Activated CD4-positive, alpha-beta memory T cell treated with anti-CD3 and anti-CD28 coated beads, Interleukin-2, amount 10 ng/mL, durations not matched to agents 7 days and 5 days (primary cell): ENCODE measurements at regions not wholly inside any gene's neighbourhood (a gene's known extent, or its start where the extent isn't known, plus 50 kb on each side); places are given as distances from the start of the nearest gene placed in this dataset.
"Not testable (repeated sequence)": the region's sequence is repeated elsewhere in the genome, so short reads cannot be mapped to it uniquely, and the experiment has no call there.

Source experiments
- CTCF ChIA-PET: fragments of 350-600 bp; sonication (Branson Sonifier 250); formaldehyde crosslinking; loops from one replicate; lab custom pipeline; 2021; ENCODE audit warnings: antibody characterized with exemption, inconsistent platforms; lab: Charles Lee
- POLR2A ChIA-PET: fragments of 350-600 bp; sonication (Branson Sonifier 250); formaldehyde crosslinking; loops from one replicate; lab custom pipeline; 2021; ENCODE audit warnings: antibody characterized with exemption; lab: Charles Lee
- DNase-seq: peaks from one replicate; pipeline ENCODE4 v3.0.0-alpha.2; 2020
- H3K27ac Mint-ChIP-seq: one replicate; pipeline ENCODE4 v1.8.0; 2021; ENCODE audit warnings: mild to moderate bottlenecking, mixed read lengths
- H3K27me3 Mint-ChIP-seq: one replicate; pipeline ENCODE4 v1.8.0; 2021; ENCODE audit warnings: mixed read lengths
- H3K36me3 Mint-ChIP-seq: one replicate; pipeline ENCODE4 v1.8.0; 2021; ENCODE audit warnings: low read depth, mixed read lengths
- H3K4me1 Mint-ChIP-seq: one replicate; pipeline ENCODE4 v1.8.0; 2021; ENCODE audit warnings: mixed read lengths
- H3K4me3 Mint-ChIP-seq: one replicate; pipeline ENCODE4 v1.8.0; 2021; ENCODE audit warnings: mild to moderate bottlenecking, mixed read lengths
- H3K9me3 Mint-ChIP-seq: one replicate; pipeline ENCODE4 v1.8.0; 2021; ENCODE audit warnings: mixed read lengths

DNA sequence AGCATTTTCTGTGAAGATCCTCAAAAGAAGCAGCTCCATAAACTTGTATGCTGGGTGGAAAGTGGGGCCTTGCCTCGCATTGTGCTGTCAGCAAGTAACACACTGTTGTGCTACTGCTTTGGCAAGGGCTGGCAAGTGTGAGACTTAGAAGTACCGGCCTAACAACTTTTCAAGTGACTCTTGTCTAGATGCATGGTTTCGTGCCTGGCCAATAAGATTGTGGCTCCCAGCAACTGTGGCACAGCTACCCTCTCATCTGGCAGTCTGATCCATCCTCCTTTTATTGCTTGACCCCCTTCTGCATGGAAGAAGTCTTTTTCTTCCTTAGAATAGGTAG lies 79.4 kb upstream of the VEPH1 start:
- DNase-seq: no peak
- peaks cover 2% of the 10 kb centered on the region for H3K27me3 Mint-ChIP-seq
- H3K36me3 Mint-ChIP-seq: no peaks in the 10 kb centered on the region
- POLR2A ChIA-PET: no interaction called here
- H3K9me3 Mint-ChIP-seq: no peaks in the 10 kb centered on the region
- H3K27ac Mint-ChIP-seq: no peak overlapping the region
- H3K4me1 Mint-ChIP-seq: no peaks in the 10 kb centered on the region
- H3K4me3 Mint-ChIP-seq: no peak overlapping the region
- CTCF ChIA-PET: no interaction called here

DNA sequence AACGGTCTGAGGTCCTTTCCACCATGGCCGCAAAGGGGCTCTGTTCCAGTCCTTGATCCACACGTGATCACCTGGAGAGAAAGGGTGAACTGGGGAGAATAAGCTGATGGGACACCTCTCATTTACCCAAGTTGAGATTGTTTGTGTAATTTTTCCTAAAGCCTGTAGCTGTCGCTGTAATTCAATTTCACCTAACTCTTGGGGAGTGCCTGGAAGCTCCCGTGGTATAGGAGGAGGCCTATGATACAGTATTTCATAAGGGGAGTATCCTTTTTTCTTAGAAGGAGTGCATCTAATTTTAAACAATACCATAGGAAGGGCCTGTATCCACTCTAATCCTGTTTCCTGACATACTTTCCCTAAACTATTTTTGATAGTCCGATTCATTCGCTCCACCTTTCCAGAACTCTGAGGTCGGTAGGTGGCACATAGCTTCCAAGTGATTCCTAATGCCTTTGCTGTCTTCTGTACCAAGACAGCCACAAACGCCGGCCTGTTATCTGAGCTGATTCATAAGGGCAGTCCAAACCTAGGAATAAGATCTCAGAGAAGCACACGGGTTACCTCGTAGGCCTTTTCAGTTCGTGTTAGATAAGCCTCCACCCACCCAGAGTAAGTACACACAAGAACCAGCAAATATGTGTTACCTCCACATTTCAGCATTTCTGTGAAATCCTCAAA lies 78.9 kb upstream of the VEPH1 start:
- H3K9me3 Mint-ChIP-seq, H3K4me1 Mint-ChIP-seq, CTCF ChIA-PET, H3K27me3 Mint-ChIP-seq, H3K27ac Mint-ChIP-seq, POLR2A ChIA-PET, DNase-seq, H3K4me3 Mint-ChIP-seq, H3K36me3 Mint-ChIP-seq: not testable (repeated sequence)

DNA sequence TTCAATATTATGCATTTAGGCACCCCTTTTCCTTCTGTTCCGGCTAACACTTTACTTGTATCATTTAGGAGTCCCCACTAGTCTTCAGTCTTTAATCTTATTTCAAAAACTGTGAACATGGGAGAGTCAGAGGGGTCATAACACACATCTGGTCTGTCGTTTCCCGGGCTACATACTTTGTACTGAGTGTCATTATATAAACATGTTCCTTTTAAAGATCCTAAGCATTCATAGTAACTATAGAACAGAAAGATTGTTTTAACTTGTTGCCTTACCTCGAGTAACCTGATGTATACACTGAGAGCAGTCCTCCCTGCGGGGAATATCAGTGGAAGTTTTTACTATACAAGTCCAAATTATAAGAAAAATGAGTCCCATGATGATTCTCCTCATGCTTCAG lies 78.2 kb upstream of the VEPH1 start:
- no peaks in the 10 kb centered on the region for H3K36me3 Mint-ChIP-seq
- H3K9me3 Mint-ChIP-seq: no peaks in the 10 kb centered on the region
- H3K27me3 Mint-ChIP-seq: peaks cover 2% of the 10 kb centered on the region
- no peak overlapping the region for H3K27ac Mint-ChIP-seq
- DNase-seq: no peak
- H3K4me3 Mint-ChIP-seq: no peak overlapping the region
- ChIA-PET POLR2A (no interaction called here), CTCF (no interaction called here)
- no peaks in the 10 kb centered on the region for H3K4me1 Mint-ChIP-seq

DNA sequence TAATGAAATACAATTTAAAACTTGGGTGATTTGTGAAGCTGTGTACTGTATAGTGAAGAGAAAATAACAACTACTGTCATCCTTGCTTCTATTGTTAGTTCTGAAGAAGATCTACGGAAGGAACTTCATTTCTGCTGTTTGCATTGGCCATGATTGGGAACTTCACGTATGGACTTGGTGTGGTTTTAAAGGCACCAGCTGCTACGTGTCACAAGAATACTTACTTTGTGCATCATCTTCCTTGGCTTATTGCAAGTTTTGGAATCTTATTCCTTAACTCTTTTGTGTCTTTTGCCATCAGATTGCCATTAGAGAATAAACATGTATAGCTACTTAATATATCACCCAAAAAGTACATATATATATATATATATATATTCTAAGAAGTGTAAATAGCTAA lies 75.0 kb upstream of the VEPH1 start:
- Mint-ChIP-seq H3K36me3 (no peaks in the 10 kb centered on the region), H3K27me3 (peaks cover 7% of the 10 kb centered on the region), H3K4me1 (no peaks in the 10 kb centered on the region), H3K9me3 (no peaks in the 10 kb centered on the region), H3K4me3 (no peak overlapping the region), H3K27ac (no peak overlapping the region)
- no peak for DNase-seq
- CTCF ChIA-PET: no interaction called here
- POLR2A ChIA-PET: no interaction called here

DNA sequence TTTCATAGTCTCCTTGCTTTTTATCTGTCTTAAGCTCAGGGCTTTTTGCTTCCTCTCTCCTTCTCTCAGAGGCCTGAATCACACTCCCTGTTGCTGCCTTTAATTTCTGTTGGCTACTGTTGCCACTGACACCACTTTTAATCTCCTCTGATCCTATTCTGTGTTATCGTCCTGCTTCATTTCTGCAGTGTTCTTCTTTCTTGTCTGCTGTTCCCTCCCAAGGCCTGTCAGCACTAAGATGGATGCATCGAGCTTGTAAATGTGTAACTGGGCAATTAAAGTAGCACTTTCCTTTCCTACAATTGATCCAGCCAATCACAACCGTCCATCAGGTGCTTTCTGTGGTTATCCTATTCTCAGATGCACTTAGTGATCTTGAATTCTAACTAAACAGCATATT lies 71.3 kb upstream of the VEPH1 start:
- Mint-ChIP-seq H3K4me3 (no peak overlapping the region), H3K4me1 (no peaks in the 10 kb centered on the region), H3K9me3 (no peaks in the 10 kb centered on the region), H3K27ac (no peak overlapping the region), H3K36me3 (no peaks in the 10 kb centered on the region), H3K27me3 (peaks cover 9% of the 10 kb centered on the region)
- DNase-seq: no peak
- ChIA-PET POLR2A (no interaction called here), CTCF (interaction anchor here (1.0 to 3.3 kb wide), 2 partner anchors 32 to 42 kb away, joined by 3 to 93 read pairs; no protein-coding TSS in a partner anchor)

DNA sequence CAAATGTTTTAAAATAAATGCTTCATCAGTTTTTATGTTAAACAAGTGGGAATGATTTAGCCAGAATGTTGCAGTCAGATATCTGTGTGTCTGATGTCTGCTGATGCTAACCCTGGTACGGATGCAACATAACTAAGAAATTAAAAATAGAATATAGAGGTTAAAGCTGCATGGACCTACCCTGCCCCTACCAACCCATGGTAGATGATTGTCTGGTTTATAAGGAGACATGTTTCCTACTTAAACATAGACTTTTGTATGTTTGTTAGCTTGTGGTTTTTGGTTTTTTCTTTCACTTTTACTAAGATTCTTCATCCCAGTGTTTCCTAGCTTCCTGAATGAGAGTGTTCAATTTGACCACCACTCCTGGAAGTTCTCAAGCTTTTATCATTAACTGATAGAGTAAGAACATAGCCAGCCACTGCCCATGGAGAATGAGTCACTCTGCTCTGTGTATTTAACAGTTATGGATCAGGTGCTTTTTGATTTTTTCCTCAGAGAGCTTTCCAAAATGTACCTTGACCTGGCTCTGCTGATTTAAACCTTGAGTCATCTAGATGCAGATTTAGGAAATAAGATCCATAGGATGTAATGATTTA lies 70.7 kb upstream of the VEPH1 start:
- ChIA-PET CTCF (interaction anchor here (1.0 to 3.3 kb wide), 3 partner anchors 11 to 41 kb away, joined by 4 to 93 read pairs (median 10); no protein-coding TSS in a partner anchor), POLR2A (no interaction called here)
- no peaks in the 10 kb centered on the region for H3K4me1 Mint-ChIP-seq
- no peak overlapping the region for H3K4me3 Mint-ChIP-seq
- no peak overlapping the region for H3K27ac Mint-ChIP-seq
- H3K27me3 Mint-ChIP-seq: peaks cover 9% of the 10 kb centered on the region
- no peaks in the 10 kb centered on the region for H3K9me3 Mint-ChIP-seq
- H3K36me3 Mint-ChIP-seq: no peaks in the 10 kb centered on the region
- DNase-seq: no peak

DNA sequence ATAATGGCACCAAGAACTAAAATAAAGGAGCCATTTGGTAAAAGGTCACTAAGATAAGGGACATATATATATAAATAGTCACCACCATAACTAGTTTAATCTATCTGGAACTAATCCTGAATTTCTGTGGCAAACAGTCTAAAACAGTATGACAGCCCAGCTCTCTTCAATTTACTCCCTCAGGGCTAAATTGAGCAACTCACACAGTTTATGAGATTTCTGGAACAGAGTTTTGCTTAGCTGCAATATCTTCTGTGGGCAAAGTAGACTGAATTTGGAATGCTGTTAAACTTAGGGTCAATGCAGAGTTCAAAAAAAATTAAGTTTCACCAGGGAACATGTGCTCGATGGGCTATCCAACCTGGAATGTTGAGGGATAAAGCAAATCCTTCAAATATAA lies 70.1 kb upstream of the VEPH1 start:
- ChIA-PET CTCF (interaction anchor here (1.0 to 3.3 kb wide), 8 partner anchors 10 to 76 kb away, joined by 3 to 93 read pairs (median 4); no protein-coding TSS in a partner anchor), POLR2A (no interaction called here)
- no peaks in the 10 kb centered on the region for H3K4me1 Mint-ChIP-seq
- H3K27me3 Mint-ChIP-seq: peaks cover 9% of the 10 kb centered on the region
- H3K27ac Mint-ChIP-seq: no peak overlapping the region
- H3K4me3 Mint-ChIP-seq: no peak overlapping the region
- H3K9me3 Mint-ChIP-seq: no peaks in the 10 kb centered on the region
- H3K36me3 Mint-ChIP-seq: no peaks in the 10 kb centered on the region
- DNase-seq: no peak

DNA sequence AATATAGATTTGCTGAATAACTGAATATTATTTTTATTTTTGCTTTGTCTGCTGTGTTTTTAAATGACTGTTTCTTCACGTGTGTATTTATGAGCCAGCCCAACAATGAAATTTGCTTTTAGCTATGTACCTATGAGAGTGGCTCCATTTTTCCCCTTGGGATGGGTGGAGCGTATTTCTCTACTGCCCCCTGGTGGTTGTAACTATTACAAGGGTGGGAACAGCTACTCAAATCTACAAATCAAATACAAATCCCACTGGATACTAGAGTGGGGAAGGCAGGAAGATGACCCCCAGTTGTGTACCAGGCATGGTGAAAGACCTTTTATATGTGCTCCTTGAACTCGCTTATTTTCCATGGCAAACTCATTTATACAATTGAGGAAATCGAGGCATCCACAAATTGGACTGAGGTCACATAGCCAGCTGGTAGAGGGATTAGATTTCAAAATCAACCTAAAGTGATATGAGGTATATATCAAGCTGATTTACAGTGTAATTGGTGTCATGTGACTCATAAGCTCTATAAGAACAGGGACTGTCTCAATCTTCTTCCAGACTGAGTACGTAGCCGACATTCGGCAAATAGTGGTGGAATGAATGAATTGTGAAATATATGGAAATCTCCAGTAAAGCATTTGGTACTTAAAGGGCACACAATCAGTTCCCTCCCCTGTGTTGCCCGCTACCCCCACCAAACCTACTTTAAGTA lies 69.5 kb upstream of the VEPH1 start:
- no peak for DNase-seq
- CTCF ChIA-PET: interaction anchor here (1.0 to 3.3 kb wide), 7 partner anchors 9 to 76 kb away, joined by 3 to 93 read pairs (median 5); no protein-coding TSS in a partner anchor

DNA sequence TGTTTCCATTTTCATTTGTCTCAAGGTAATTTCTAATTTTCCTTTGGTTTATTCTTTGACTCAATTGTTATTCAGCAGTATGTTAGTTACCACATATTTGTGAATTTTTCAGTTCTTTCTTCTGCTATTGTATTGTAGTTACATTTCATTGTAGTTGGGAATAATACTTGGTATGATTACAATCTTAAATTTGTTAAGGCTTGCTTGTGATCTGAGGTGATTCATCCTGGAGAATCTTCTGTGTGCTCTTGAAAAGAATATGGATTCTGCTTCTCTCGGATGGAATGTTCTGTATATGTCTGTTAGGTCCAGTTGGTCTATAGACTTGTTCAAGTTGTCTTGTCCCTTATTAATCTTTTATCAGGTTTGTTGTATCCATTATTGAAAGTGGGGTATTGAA lies 63.4 kb upstream of the VEPH1 start:
- ChIA-PET POLR2A (no interaction called here), CTCF (no interaction called here)
- H3K4me3 Mint-ChIP-seq: no peak overlapping the region

More for the DNA sequence above, 69.5 kb upstream of the VEPH1 start:
- H3K4me3 Mint-ChIP-seq: no peak overlapping the region
- no peak overlapping the region for H3K27ac Mint-ChIP-seq
- no peaks in the 10 kb centered on the region for H3K36me3 Mint-ChIP-seq
- peaks cover 9% of the 10 kb centered on the region for H3K27me3 Mint-ChIP-seq
- POLR2A ChIA-PET: no interaction called here
- H3K4me1 Mint-ChIP-seq: no peaks in the 10 kb centered on the region
- no peaks in the 10 kb centered on the region for H3K9me3 Mint-ChIP-seq

DNA sequence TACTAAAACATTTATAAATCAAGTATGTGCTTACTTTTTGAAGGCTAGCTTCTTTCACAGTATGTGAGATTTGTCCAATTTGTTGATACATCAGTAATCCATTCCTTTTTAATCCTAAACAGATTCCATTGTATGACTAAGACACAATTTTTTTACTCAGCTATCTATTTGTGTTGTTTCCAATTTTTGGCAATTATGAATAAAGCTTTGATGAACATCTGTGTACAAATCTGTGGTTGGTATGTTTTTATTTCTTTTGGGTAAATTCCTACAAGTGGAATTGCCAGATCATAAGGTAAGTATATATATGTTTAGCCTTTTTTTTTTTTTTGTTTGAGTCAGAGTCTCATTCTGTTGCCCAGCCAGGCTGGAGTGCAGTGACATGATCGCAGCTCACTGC lies 56.2 kb upstream of the VEPH1 start:
- H3K36me3 Mint-ChIP-seq: no peaks in the 10 kb centered on the region
- no peak overlapping the region for H3K4me3 Mint-ChIP-seq
- H3K4me1 Mint-ChIP-seq: no peaks in the 10 kb centered on the region
- DNase-seq: no peak
- CTCF ChIA-PET: interaction anchor here (0.6 to 0.8 kb wide), 2 partner anchors 11 to 550 kb away, joined by 3 read pairs; partner anchors contain the start of gene RSRC1
- peaks cover 2% of the 10 kb centered on the region for H3K27me3 Mint-ChIP-seq
- POLR2A ChIA-PET: no interaction called here
- H3K27ac Mint-ChIP-seq: no peak overlapping the region
- no peaks in the 10 kb centered on the region for H3K9me3 Mint-ChIP-seq

More for the DNA sequence above, 63.4 kb upstream of the VEPH1 start:
- Mint-ChIP-seq H3K27me3 (peaks cover 4% of the 10 kb centered on the region), H3K4me1 (no peaks in the 10 kb centered on the region), H3K27ac (no peak overlapping the region), H3K9me3 (no peaks in the 10 kb centered on the region), H3K36me3 (no peaks in the 10 kb centered on the region)
- DNase-seq: no peak
